ENCODE measurements at regions not wholly inside any gene's neighbourhood (a gene's known extent, or its start where the extent isn't known, plus 50 kb on each side); places are given as distances from the start of the nearest gene placed in this dataset.
"Not testable (repeated sequence)": the region's sequence is repeated elsewhere in the genome, so short reads cannot be mapped to it uniquely, and the experiment has no call there.

GRCh38 chr10:20535897-20536881, 360.9 kb downstream of the NEBL start:
- no peak for DNase-seq (ENCODE audit: low spot score)
- no peak overlapping the region for H3K27ac Mint-ChIP-seq (ENCODE audit: unreplicated experiment)
- no peaks in the 10 kb centered on the region for H3K9me3 Mint-ChIP-seq (ENCODE audit: unreplicated experiment)
- no peak for TF ChIP-seq CTCF (IDR thresholded peaks at IDR 0.05; ENCODE audit: unreplicated experiment)
- H3K4me1 Mint-ChIP-seq (ENCODE audit: unreplicated experiment): no peaks in the 10 kb centered on the region
- no peak overlapping the region for H3K4me3 Mint-ChIP-seq (ENCODE audit: unreplicated experiment)
- peaks cover 3% of the 10 kb centered on the region for H3K27me3 Mint-ChIP-seq (ENCODE audit: unreplicated experiment)
- peaks cover 9% of the 10 kb centered on the region for H3K36me3 Mint-ChIP-seq (ENCODE audit: low read depth, unreplicated experiment)

GRCh38 chr10:20531241-20531883, 365.7 kb downstream of the NEBL start:
- H3K27ac Mint-ChIP-seq (ENCODE audit: unreplicated experiment); H3K9me3 Mint-ChIP-seq (ENCODE audit: unreplicated experiment); H3K4me1 Mint-ChIP-seq (ENCODE audit: unreplicated experiment); H3K27me3 Mint-ChIP-seq (ENCODE audit: unreplicated experiment); H3K36me3 Mint-ChIP-seq (ENCODE audit: low read depth, unreplicated experiment); DNase-seq (ENCODE audit: low spot score); H3K4me3 Mint-ChIP-seq (ENCODE audit: unreplicated experiment): not testable (repeated sequence)

DNA sequence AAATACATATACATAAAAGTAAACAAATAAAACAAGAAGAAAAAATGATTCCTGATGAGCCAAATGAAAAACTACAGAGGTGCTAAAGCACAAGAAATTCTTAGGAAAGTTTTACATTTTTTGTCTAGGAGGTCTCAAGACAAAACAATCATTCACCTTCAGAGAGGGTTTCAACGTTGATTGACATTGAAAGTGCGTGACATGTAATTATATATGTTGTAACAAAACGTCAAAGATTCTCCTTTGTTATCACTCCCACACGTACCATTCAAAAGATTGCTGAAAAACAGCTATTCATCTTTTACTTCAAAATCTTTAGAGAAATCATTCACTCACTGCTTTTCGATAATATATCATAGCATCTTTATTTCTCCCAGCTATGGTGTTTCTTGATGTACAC, 375.9 kb downstream of the NEBL start:
- H3K4me3 Mint-ChIP-seq (ENCODE audit: unreplicated experiment): no peak overlapping the region
- no peak overlapping the region for H3K27ac Mint-ChIP-seq (ENCODE audit: unreplicated experiment)

GRCh38 chr10:20515654-20516053, 381.5 kb downstream of the NEBL start:
- H3K4me1 Mint-ChIP-seq (ENCODE audit: unreplicated experiment): no peaks in the 10 kb centered on the region
- TF ChIP-seq CTCF (IDR thresholded peaks at IDR 0.05; ENCODE audit: unreplicated experiment): no peak
- H3K27me3 Mint-ChIP-seq (ENCODE audit: unreplicated experiment): no peaks in the 10 kb centered on the region
- no peak overlapping the region for H3K4me3 Mint-ChIP-seq (ENCODE audit: unreplicated experiment)
- no peak overlapping the region for H3K27ac Mint-ChIP-seq (ENCODE audit: unreplicated experiment)
- H3K36me3 Mint-ChIP-seq (ENCODE audit: low read depth, unreplicated experiment): no peaks in the 10 kb centered on the region
- no peaks in the 10 kb centered on the region for H3K9me3 Mint-ChIP-seq (ENCODE audit: unreplicated experiment)
- DNase-seq (ENCODE audit: low spot score): no peak

More for the DNA sequence above, 375.9 kb downstream of the NEBL start:
- no peak for TF ChIP-seq CTCF (IDR thresholded peaks at IDR 0.05; ENCODE audit: unreplicated experiment)
- no peaks in the 10 kb centered on the region for H3K27me3 Mint-ChIP-seq (ENCODE audit: unreplicated experiment)
- H3K36me3 Mint-ChIP-seq (ENCODE audit: low read depth, unreplicated experiment): no peaks in the 10 kb centered on the region
- no peaks in the 10 kb centered on the region for H3K4me1 Mint-ChIP-seq (ENCODE audit: unreplicated experiment)
- H3K9me3 Mint-ChIP-seq (ENCODE audit: unreplicated experiment): no peaks in the 10 kb centered on the region
- DNase-seq (ENCODE audit: low spot score): no peak

DNA sequence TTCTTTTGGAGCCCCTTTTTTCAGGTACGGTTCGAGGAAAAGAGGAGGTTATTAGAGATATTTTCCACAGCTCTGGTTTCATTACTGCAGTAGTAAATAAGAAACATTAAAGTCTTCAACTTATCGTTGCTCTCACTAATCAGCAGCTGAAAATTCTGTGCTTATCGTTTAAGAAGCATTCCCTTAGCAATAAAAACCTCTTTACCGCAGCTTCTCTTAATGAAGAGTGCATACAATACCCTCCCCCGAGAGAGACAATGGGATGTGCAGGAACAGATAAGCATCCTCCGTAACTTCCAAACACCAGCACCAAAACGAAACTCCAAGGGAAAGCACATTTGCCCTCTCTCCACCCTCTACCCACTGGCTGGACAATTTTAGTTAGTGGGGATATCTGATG, 384.5 kb downstream of the NEBL start:
- Mint-ChIP-seq H3K27ac (ENCODE audit: unreplicated experiment) (no peak overlapping the region), H3K4me3 (ENCODE audit: unreplicated experiment) (no peak overlapping the region), H3K36me3 (ENCODE audit: low read depth, unreplicated experiment) (no peaks in the 10 kb centered on the region), H3K27me3 (ENCODE audit: unreplicated experiment) (no peaks in the 10 kb centered on the region), H3K9me3 (ENCODE audit: unreplicated experiment) (no peaks in the 10 kb centered on the region), H3K4me1 (ENCODE audit: unreplicated experiment) (no peaks in the 10 kb centered on the region)
- DNase-seq (ENCODE audit: low spot score): no peak
- TF ChIP-seq CTCF (IDR thresholded peaks at IDR 0.05; ENCODE audit: unreplicated experiment): no peak

Data from endothelial cell (in vitro differentiated cells).